Activated CD8-positive, alpha-beta memory T cell treated with anti-CD3 and anti-CD28 coated beads, Interleukin-2, amount 10 ng/mL, durations not matched to agents 7 days and 5 days (primary cell): ENCODE measurements at regions not wholly inside any gene's neighbourhood (a gene's known extent, or its start where the extent isn't known, plus 50 kb on each side); places are given as distances from the start of the nearest gene placed in this dataset.
"Not testable (repeated sequence)": the region's sequence is repeated elsewhere in the genome, so short reads cannot be mapped to it uniquely, and the experiment has no call there.

ENCODE experiments used
- ATAC-seq: fragments of 150-1000 bp; cut with Tn5 transposase; one replicate; pipeline ENCODE4 v1.10.0; 2021; ENCODE audit warnings: moderate library complexity
- CTCF ChIA-PET: fragments of 350-600 bp; sonication (Branson Sonifier 250); formaldehyde crosslinking; loops from one replicate; lab custom pipeline; 2021; ENCODE audit warnings: antibody characterized with exemption; lab: Charles Lee
- DNase-seq: peaks from one replicate; pipeline ENCODE4 v3.0.0-alpha.2; 2020
- H3K27ac Mint-ChIP-seq: one replicate; pipeline ENCODE4 v1.8.0; 2021; ENCODE audit warnings: mild to moderate bottlenecking, mixed read lengths
- H3K27me3 Mint-ChIP-seq: one replicate; pipeline ENCODE4 v1.8.0; 2021; ENCODE audit warnings: mixed read lengths
- H3K36me3 Mint-ChIP-seq: one replicate; pipeline ENCODE4 v1.8.0; 2021; ENCODE audit warnings: mild to moderate bottlenecking, mixed read lengths
- H3K4me1 Mint-ChIP-seq: one replicate; pipeline ENCODE4 v1.8.0; 2021; ENCODE audit warnings: mixed read lengths
- H3K4me3 Mint-ChIP-seq: one replicate; pipeline ENCODE4 v1.8.0; 2021; ENCODE audit warnings: mild to moderate bottlenecking, moderate library complexity, mixed read lengths
- H3K9me3 Mint-ChIP-seq: one replicate; pipeline ENCODE4 v1.8.0; 2022; ENCODE audit warnings: low read depth, mixed read lengths

GRCh38 chr11:101224221-101224620 lies 94.6 kb upstream of the PGR start:
- ATAC-seq = no peak
- no peaks in the 10 kb centered on the region for H3K27me3 Mint-ChIP-seq
- peaks cover 30% of the 10 kb centered on the region for H3K9me3 Mint-ChIP-seq

GRCh38 chr11:101218091-101218490 lies 88.5 kb upstream of the PGR start:
- DNase-seq, H3K27me3 Mint-ChIP-seq, H3K4me1 Mint-ChIP-seq, H3K36me3 Mint-ChIP-seq, ATAC-seq, H3K27ac Mint-ChIP-seq, H3K4me3 Mint-ChIP-seq, CTCF ChIA-PET: not testable (repeated sequence)
- H3K9me3 Mint-ChIP-seq = peaks cover 22% of the 10 kb centered on the region

More at GRCh38 chr11:101224221-101224620, 94.6 kb upstream of the PGR start:
- Mint-ChIP-seq H3K27ac (no peak overlapping the region), H3K4me1 (no peaks in the 10 kb centered on the region), H3K36me3 (no peaks in the 10 kb centered on the region), H3K4me3 (no peak overlapping the region)
- no peak for DNase-seq
- CTCF ChIA-PET = no interaction called here

- CTCF ChIA-PET, H3K36me3 Mint-ChIP-seq: not testable (repeated sequence)
Observed at GRCh38 chr11:101216091-101216490, 86.5 kb upstream of the PGR start.

GRCh38 chr11:101215069-101215468 lies 85.5 kb upstream of the PGR start:
- CTCF ChIA-PET = no interaction called here
- Mint-ChIP-seq H3K4me3 (no peak overlapping the region), H3K9me3 (peaks cover 21% of the 10 kb centered on the region), H3K36me3 (no peaks in the 10 kb centered on the region), H3K27ac (no peak overlapping the region), H3K4me1 (no peaks in the 10 kb centered on the region), H3K27me3 (no peaks in the 10 kb centered on the region)
- ATAC-seq (no peak), DNase-seq (no peak)

More at GRCh38 chr11:101216091-101216490, 86.5 kb upstream of the PGR start:
- H3K9me3 Mint-ChIP-seq = peaks cover 21% of the 10 kb centered on the region
- not testable (repeated sequence) for H3K4me1 Mint-ChIP-seq, H3K4me3 Mint-ChIP-seq, H3K27me3 Mint-ChIP-seq, H3K27ac Mint-ChIP-seq, ATAC-seq, DNase-seq

- no peak for ATAC-seq
Observed at GRCh38 chr11:101211407-101211975, 81.9 kb upstream of the PGR start.

GRCh38 chr11:101202614-101203013 lies 73.0 kb upstream of the PGR start:
- no peaks in the 10 kb centered on the region for H3K4me1 Mint-ChIP-seq
- DNase-seq = no peak
- CTCF ChIA-PET = no interaction called here
- no peaks in the 10 kb centered on the region for H3K27me3 Mint-ChIP-seq
- H3K27ac Mint-ChIP-seq = no peak overlapping the region
- H3K36me3 Mint-ChIP-seq = no peaks in the 10 kb centered on the region
- no peak overlapping the region for H3K4me3 Mint-ChIP-seq
- H3K9me3 Mint-ChIP-seq = peaks cover 2% of the 10 kb centered on the region
- ATAC-seq = no peak

More at GRCh38 chr11:101211407-101211975, 81.9 kb upstream of the PGR start:
- Mint-ChIP-seq H3K27me3 (no peaks in the 10 kb centered on the region), H3K27ac (no peak overlapping the region), H3K4me1 (no peaks in the 10 kb centered on the region), H3K9me3 (peaks cover 17% of the 10 kb centered on the region), H3K4me3 (no peak overlapping the region), H3K36me3 (no peaks in the 10 kb centered on the region)
- CTCF ChIA-PET = no interaction called here
- no peak for DNase-seq

- Mint-ChIP-seq H3K27ac (no peak overlapping the region), H3K36me3 (no peaks in the 10 kb centered on the region), H3K4me1 (no peaks in the 10 kb centered on the region), H3K27me3 (no peaks in the 10 kb centered on the region), H3K9me3 (no peaks in the 10 kb centered on the region), H3K4me3 (no peak overlapping the region)
- CTCF ChIA-PET = no interaction called here
- DNase-seq (no peak), ATAC-seq (no peak)
Observed at GRCh38 chr11:101199416-101199815, 69.8 kb upstream of the PGR start.

- CTCF ChIA-PET = no interaction called here
- H3K27me3 Mint-ChIP-seq = no peaks in the 10 kb centered on the region
Observed at GRCh38 chr11:101195294-101195693, 65.7 kb upstream of the PGR start.

GRCh38 chr11:101188801-101189200 lies 59.2 kb upstream of the PGR start:
- CTCF ChIA-PET = no interaction called here
- no peaks in the 10 kb centered on the region for H3K4me1 Mint-ChIP-seq
- peaks cover 6% of the 10 kb centered on the region for H3K9me3 Mint-ChIP-seq
- no peak for ATAC-seq
- no peak overlapping the region for H3K27ac Mint-ChIP-seq
- no peaks in the 10 kb centered on the region for H3K36me3 Mint-ChIP-seq
- DNase-seq = no peak
- no peak overlapping the region for H3K4me3 Mint-ChIP-seq
- no peaks in the 10 kb centered on the region for H3K27me3 Mint-ChIP-seq

More at GRCh38 chr11:101195294-101195693, 65.7 kb upstream of the PGR start:
- Mint-ChIP-seq H3K27ac (no peak overlapping the region), H3K4me1 (no peaks in the 10 kb centered on the region), H3K36me3 (no peaks in the 10 kb centered on the region), H3K9me3 (no peaks in the 10 kb centered on the region), H3K4me3 (no peak overlapping the region)
- no peak for ATAC-seq
- DNase-seq = no peak

GRCh38 chr11:101188173-101188572 lies 58.6 kb upstream of the PGR start:
- CTCF ChIA-PET = no interaction called here
- Mint-ChIP-seq H3K36me3 (no peaks in the 10 kb centered on the region), H3K4me3 (no peak overlapping the region), H3K9me3 (peaks cover 6% of the 10 kb centered on the region), H3K27ac (no peak overlapping the region), H3K27me3 (no peaks in the 10 kb centered on the region), H3K4me1 (no peaks in the 10 kb centered on the region)
- ATAC-seq (no peak), DNase-seq (no peak)

GRCh38 chr11:101187748-101188147 lies 58.1 kb upstream of the PGR start:
- no peaks in the 10 kb centered on the region for H3K27me3 Mint-ChIP-seq
- ATAC-seq = no peak
- H3K4me3 Mint-ChIP-seq = no peak overlapping the region
- CTCF ChIA-PET = no interaction called here
- no peaks in the 10 kb centered on the region for H3K36me3 Mint-ChIP-seq
- H3K4me1 Mint-ChIP-seq = no peaks in the 10 kb centered on the region
- no peak for DNase-seq
- no peak overlapping the region for H3K27ac Mint-ChIP-seq
- H3K9me3 Mint-ChIP-seq = peaks cover 6% of the 10 kb centered on the region

- DNase-seq = no peak
- Mint-ChIP-seq H3K27me3 (no peaks in the 10 kb centered on the region), H3K27ac (no peak overlapping the region), H3K9me3 (peaks cover 6% of the 10 kb centered on the region), H3K4me3 (no peak overlapping the region), H3K4me1 (no peaks in the 10 kb centered on the region), H3K36me3 (no peaks in the 10 kb centered on the region)
- no peak for ATAC-seq
- CTCF ChIA-PET = no interaction called here
Observed at GRCh38 chr11:101185985-101186384, 56.4 kb upstream of the PGR start.

- Mint-ChIP-seq H3K4me1 (no peaks in the 10 kb centered on the region), H3K9me3 (no peaks in the 10 kb centered on the region), H3K27ac (no peak overlapping the region), H3K27me3 (no peaks in the 10 kb centered on the region), H3K36me3 (no peaks in the 10 kb centered on the region), H3K4me3 (no peak overlapping the region)
- CTCF ChIA-PET = no interaction called here
- DNase-seq (no peak), ATAC-seq (no peak)
Observed at GRCh38 chr11:101182467-101182866, 52.9 kb upstream of the PGR start.

GRCh38 chr11:101180481-101180880 lies 50.9 kb upstream of the PGR start:
- Mint-ChIP-seq H3K4me3 (no peak overlapping the region), H3K27ac (no peak overlapping the region), H3K4me1 (no peaks in the 10 kb centered on the region), H3K36me3 (no peaks in the 10 kb centered on the region), H3K27me3 (no peaks in the 10 kb centered on the region), H3K9me3 (no peaks in the 10 kb centered on the region)
- ATAC-seq (no peak), DNase-seq (no peak)
- CTCF ChIA-PET = no interaction called here
